ENCODE measurements at regions not wholly inside any gene's neighbourhood (a gene's known extent, or its start where the extent isn't known, plus 50 kb on each side); places are given as distances from the start of the nearest gene placed in this dataset.

DNA sequence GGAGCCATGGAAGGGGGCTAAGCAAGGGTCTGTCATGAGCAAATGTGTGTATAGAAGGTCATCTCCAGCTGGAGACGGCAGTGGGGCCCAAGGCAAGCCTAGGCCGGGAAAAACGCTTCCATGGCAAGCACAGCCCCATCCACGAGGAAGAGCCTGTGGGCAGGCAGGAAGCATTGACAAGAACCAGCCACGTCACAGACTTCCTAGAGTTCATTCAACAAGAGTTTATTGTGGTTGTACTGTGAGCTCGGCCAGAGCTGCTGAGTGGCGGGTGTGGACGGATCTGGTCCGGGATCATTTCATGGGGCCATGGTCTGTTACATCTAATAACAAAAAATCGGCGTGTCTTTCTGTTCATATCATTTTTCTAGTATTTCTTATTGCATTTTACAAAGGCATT lies 311.7 kb downstream of the TMEM121 start:
- Histone ChIP-seq H3K4me1 (ENCODE audit: insufficient read depth, low read length) (no peaks in the 10 kb centered on the region), H3K27me3 (ENCODE audit: control insufficient read depth in 1 of 2, insufficient read depth in 2 of 2, low read length in 2 of 2) (no peaks in the 10 kb centered on the region), H3K4me3 (ENCODE audit: low read length) (no peak overlapping the region), H3K9me3 (ENCODE audit: control insufficient read depth in 1 of 2, insufficient read depth in 1 of 2, low read length in 2 of 2) (no peaks in the 10 kb centered on the region), H3K36me3 (ENCODE audit: insufficient read depth, low read length) (no peaks in the 10 kb centered on the region), H3K27ac (ENCODE audit: low read depth in 1 of 2, low read length in 2 of 2) (no peak overlapping the region)
- Mint-ChIP-seq H3K4me3 (no peak overlapping the region), H3K9me3 (no peaks in the 10 kb centered on the region), H3K4me1 (ENCODE audit: low read depth) (no peaks in the 10 kb centered on the region), H3K27me3 (peaks cover 13% of the 10 kb centered on the region), H3K27ac (no peak overlapping the region), H3K36me3 (ENCODE audit: low read depth) (no peaks in the 10 kb centered on the region)
- DNase-seq (no peak), ATAC-seq (ENCODE audit: poor library complexity) (no peak)
- intact Hi-C loops (cut with DNase I, micrococcal nuclease) = no loop called here
- ChIA-PET CTCF (no interaction called here), POLR2A (no interaction called here)
- TF ChIP-seq, protein P1, sequence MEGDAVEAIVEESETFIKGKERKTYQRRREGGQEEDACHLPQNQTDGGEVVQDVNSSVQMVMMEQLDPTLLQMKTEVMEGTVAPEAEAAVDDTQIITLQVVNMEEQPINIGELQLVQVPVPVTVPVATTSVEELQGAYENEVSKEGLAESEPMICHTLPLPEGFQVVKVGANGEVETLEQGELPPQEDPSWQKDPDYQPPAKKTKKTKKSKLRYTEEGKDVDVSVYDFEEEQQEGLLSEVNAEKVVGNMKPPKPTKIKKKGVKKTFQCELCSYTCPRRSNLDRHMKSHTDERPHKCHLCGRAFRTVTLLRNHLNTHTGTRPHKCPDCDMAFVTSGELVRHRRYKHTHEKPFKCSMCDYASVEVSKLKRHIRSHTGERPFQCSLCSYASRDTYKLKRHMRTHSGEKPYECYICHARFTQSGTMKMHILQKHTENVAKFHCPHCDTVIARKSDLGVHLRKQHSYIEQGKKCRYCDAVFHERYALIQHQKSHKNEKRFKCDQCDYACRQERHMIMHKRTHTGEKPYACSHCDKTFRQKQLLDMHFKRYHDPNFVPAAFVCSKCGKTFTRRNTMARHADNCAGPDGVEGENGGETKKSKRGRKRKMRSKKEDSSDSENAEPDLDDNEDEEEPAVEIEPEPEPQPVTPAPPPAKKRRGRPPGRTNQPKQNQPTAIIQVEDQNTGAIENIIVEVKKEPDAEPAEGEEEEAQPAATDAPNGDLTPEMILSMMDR (IDR thresholded peaks at IDR 0.05) = no peak

DNA sequence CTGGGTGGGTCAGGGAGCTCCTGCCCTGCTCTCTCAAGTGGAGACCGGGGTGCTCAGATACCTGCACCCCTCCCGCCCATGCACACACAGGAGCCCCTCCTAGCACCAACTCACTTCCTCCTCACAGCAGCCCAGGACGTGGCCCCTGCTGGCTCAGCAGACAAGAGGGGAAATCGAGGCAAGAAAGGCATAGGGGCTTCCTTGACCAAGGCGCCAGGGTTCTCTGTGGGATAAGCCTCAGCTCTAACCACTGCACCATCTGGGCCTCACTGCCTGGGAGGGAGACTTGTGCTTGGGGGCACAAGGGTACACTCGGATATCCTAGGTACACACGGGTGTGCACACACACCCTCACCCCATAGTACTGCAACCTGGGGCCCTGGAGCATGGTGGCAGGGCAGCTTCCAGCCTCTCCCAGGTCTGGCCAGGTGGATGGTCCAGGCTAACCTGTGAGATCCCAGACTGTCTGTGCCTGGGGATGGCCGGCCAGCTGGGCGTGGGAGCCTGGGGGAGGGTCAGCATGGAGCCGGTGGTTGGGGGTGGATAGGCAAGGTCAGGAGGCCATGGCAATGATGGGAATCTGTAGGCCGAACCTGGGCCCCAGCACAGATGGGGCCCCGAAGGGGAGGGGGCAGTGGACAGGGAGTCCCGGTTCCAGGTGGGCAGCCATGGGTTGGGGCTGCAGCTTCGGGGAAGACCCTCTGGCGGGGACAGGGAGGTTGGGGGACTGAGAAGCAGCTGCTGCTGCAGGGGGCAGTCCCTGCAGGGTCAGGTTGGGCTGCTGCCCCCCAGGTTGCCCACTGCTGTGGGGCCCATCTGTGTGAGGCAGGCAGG lies 312.4 kb downstream of the TMEM121 start:
- Mint-ChIP-seq H3K36me3 (ENCODE audit: low read depth) (no peaks in the 10 kb centered on the region), H3K9me3 (no peaks in the 10 kb centered on the region), H3K4me3 (no peak overlapping the region), H3K27me3 (peaks cover 6% of the 10 kb centered on the region), H3K27ac (no peak overlapping the region), H3K4me1 (ENCODE audit: low read depth) (no peaks in the 10 kb centered on the region)
- intact Hi-C loops (cut with DNase I, micrococcal nuclease) = no loop called here
- H3K27me3 ChIP-seq (ENCODE audit: control insufficient read depth in 1 of 2, insufficient read depth in 2 of 2, low read length in 2 of 2) = no peaks in the 10 kb centered on the region
- H3K36me3 ChIP-seq (ENCODE audit: insufficient read depth, low read length) = no peaks in the 10 kb centered on the region
- H3K9me3 ChIP-seq (ENCODE audit: control insufficient read depth in 1 of 2, insufficient read depth in 1 of 2, low read length in 2 of 2) = no peaks in the 10 kb centered on the region
- no peaks in the 10 kb centered on the region for H3K4me1 ChIP-seq (ENCODE audit: insufficient read depth, low read length)
- CTCF ChIA-PET = no interaction called here
- DNase-seq (no peak), ATAC-seq (ENCODE audit: poor library complexity) (no peak)
- H3K4me3 ChIP-seq (ENCODE audit: low read length) = no peak overlapping the region
- no peak overlapping the region for H3K27ac ChIP-seq (ENCODE audit: low read depth in 1 of 2, low read length in 2 of 2)
- TF ChIP-seq, protein P1 (IDR thresholded peaks at IDR 0.05) = no peak
- POLR2A ChIA-PET = no interaction called here

DNA sequence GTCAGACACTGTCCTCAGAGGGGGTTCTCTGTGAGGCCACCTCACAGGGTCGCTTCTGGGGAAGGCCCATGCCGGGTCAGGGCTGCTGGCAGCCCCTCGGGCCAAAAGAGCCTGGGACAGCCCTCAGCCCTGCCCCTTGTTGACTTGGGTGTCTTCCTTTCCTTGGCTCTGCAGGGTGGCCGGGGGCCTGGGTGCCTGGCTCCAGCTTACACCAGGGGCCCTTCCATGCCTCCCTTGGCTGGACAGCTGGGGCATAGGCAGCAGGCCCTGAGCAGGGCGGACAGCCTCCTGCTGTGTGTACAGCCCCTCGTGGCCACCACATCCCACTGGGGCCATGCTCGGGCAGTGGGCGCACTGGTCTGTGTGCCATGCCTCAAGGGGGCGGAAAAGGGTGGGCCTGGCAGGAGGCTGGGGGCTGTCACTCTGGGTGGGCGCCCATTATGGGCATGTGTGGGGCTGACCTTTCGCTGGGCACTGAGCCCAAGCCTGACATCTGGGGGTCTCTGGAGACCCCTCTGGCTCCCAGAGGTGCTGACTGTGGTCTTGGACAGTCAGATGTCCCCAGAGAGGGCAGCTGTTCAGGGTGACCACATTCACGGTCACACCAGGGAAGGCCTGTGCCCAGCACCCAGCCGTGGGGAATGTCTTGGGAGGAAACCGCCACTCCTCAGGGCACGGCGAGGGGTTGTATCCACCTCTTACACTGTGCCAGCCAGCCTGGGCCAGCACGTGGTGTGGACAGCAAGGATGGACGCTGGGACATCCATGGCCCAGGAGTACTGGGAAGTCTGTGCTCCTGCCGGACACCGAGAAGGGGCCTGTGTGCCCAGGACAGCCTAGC lies 313.3 kb downstream of the TMEM121 start:
- Histone ChIP-seq H3K4me1 (ENCODE audit: insufficient read depth, low read length) (no peaks in the 10 kb centered on the region), H3K36me3 (ENCODE audit: insufficient read depth, low read length) (no peaks in the 10 kb centered on the region), H3K9me3 (ENCODE audit: control insufficient read depth in 1 of 2, insufficient read depth in 1 of 2, low read length in 2 of 2) (no peaks in the 10 kb centered on the region), H3K27ac (ENCODE audit: low read depth in 1 of 2, low read length in 2 of 2) (no peak overlapping the region), H3K4me3 (ENCODE audit: low read length) (no peak overlapping the region), H3K27me3 (ENCODE audit: control insufficient read depth in 1 of 2, insufficient read depth in 2 of 2, low read length in 2 of 2) (no peaks in the 10 kb centered on the region)
- Mint-ChIP-seq H3K9me3 (no peaks in the 10 kb centered on the region), H3K27me3 (peaks cover under 1% of the 10 kb centered on the region), H3K4me1 (ENCODE audit: low read depth) (no peaks in the 10 kb centered on the region), H3K27ac (no peak overlapping the region), H3K4me3 (no peak overlapping the region), H3K36me3 (ENCODE audit: low read depth) (no peaks in the 10 kb centered on the region)
- ChIA-PET POLR2A (no interaction called here), CTCF (no interaction called here)
- ATAC-seq (ENCODE audit: poor library complexity) (no peak), DNase-seq (no peak)
- TF ChIP-seq, protein P1 (IDR thresholded peaks at IDR 0.05) = no peak
- intact Hi-C loops (cut with DNase I, micrococcal nuclease) = no loop called here

Data from CD4-positive, alpha-beta T cell (primary cell).